Naive B cell (primary cell): ENCODE measurements at regions not wholly inside any gene's neighbourhood (a gene's known extent, or its start where the extent isn't known, plus 50 kb on each side); places are given as distances from the start of the nearest gene placed in this dataset.

Experiments
- ATAC-seq, 2 donors: fragments of 150-1000 bp; cut with Tn5 transposase; 2 replicates each; pipeline ENCODE4 v1.10.0; 2021; ENCODE audit warnings: low read depth in 2 of 2, mild to moderate bottlenecking in 2 of 2, moderate library complexity in 2 of 2
- DNase-seq: peaks from one replicate; pipeline ENCODE4 v3.0.0; 2022
- H3K27ac Mint-ChIP-seq, 6 donors: one replicate each; pipeline ENCODE4 v1.8.0; 2020 to 2022; ENCODE audit warnings: mild to moderate bottlenecking in 6 of 6, mixed read lengths in 6 of 6, moderate library complexity in 5 of 6, inconsistent platforms in 2 of 6
- H3K27me3 Mint-ChIP-seq, 3 donors: one replicate each; pipeline ENCODE4 v1.8.0; 2021 to 2022; ENCODE audit warnings: mixed read lengths in 3 of 3, mild to moderate bottlenecking in 1 of 3
- H3K36me3 Mint-ChIP-seq, 2 donors: one replicate each; pipeline ENCODE4 v1.8.0; 2020 to 2022; ENCODE audit warnings: mixed read lengths in 2 of 2, inconsistent platforms in 1 of 2, mild to moderate bottlenecking in 1 of 2
- H3K4me1 Mint-ChIP-seq, 3 donors: one replicate each; pipeline ENCODE4 v1.8.0; 2020 to 2022; ENCODE audit warnings: mixed read lengths in 3 of 3, inconsistent platforms in 1 of 3, mild to moderate bottlenecking in 1 of 3, moderate library complexity in 1 of 3
- H3K4me3 Mint-ChIP-seq, 8 donors: one replicate each; pipeline ENCODE4 v1.8.0; 2020 to 2022; ENCODE audit warnings: mild to moderate bottlenecking in 8 of 8, mixed read lengths in 8 of 8, moderate library complexity in 8 of 8, inconsistent platforms in 2 of 8
- H3K9me3 Mint-ChIP-seq, 7 donors: one replicate each; pipeline ENCODE4 v1.8.0; 2020 to 2022; ENCODE audit warnings: mixed read lengths in 7 of 7, mild to moderate bottlenecking in 5 of 7, inconsistent platforms in 2 of 7, moderate library complexity in 1 of 7

DNA sequence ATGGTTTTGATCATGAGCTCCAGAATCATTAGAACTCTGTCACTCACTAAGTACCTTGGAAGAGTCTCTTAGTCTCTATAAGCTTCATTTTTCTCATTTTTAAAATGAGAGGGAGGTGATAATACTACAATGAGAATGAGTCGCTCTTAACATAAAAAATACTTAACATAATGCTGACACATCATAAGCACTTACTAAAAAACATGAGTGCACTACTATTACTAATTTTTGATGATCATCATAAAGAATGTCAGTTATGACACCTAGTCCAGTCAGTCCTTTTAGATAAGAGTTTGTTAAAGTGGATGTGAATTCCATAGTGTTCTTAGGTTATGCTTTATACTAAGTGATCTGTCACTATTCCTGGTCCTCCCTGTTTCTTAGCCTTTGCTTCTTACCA lies 200.4 kb upstream of the SLC24A2 start:
- Mint-ChIP-seq H3K4me3 (no peak overlapping the region), H3K27me3 (peaks cover 5 to 17% (median 5%) of the 10 kb centered on the region in 3 donors), H3K4me1 (no peaks in the 10 kb centered on the region), H3K27ac (no peak overlapping the region), H3K36me3 (no peaks in the 10 kb centered on the region), H3K9me3 (no peaks in the 10 kb centered on the region)
- ATAC-seq (no peak), DNase-seq (no peak)

DNA sequence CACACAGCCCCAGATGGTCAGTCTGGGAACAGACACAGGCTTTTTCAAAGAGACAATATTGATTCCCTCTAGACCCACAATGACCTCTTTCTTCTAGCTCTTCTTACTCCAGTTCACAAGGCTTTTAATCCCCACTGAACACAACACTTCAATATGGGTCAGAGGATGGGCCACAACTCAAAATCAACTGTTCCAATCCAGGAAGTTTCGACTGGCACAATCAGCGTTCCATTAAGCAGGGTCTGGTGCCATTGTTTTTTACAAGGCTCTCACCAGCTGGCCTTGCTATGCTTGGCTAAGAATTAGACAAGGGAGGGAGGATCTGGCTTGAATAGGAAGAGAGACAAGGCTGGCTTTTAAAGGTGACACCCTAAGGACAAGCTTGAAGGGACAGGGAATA lies 199.4 kb upstream of the SLC24A2 start:
- H3K4me1 Mint-ChIP-seq, result no peaks in the 10 kb centered on the region
- no peak overlapping the region for H3K4me3 Mint-ChIP-seq
- no peak overlapping the region for H3K27ac Mint-ChIP-seq
- DNase-seq (no peak), ATAC-seq (no peak)
- peaks cover 5 to 10% (median 5%) of the 10 kb centered on the region in 3 donors for H3K27me3 Mint-ChIP-seq
- no peaks in the 10 kb centered on the region for H3K36me3 Mint-ChIP-seq
- H3K9me3 Mint-ChIP-seq, result no peaks in the 10 kb centered on the region

DNA sequence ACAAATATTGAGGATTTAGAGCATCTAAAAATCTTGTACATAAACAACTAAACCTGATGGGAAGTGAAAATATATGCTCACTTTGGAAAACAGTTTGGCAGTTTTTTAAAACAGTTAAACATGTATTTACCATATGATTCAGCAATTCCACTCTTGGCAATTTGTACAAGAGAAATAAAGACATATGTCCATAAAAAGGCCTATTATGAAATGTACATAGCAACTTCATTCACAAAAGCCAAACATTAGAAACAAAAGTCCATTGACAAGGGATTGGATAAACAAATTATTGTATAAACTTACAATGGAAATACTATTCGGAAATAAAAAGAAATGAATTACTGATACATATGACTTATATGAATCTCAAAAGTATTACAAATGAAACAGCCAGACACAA lies 196.2 kb upstream of the SLC24A2 start:
- Mint-ChIP-seq H3K4me3 (no peak overlapping the region), H3K4me1 (no peaks in the 10 kb centered on the region), H3K27me3 (peaks cover 0 to 11% (median 1%) of the 10 kb centered on the region in 3 donors), H3K27ac (no peak overlapping the region), H3K36me3 (peaks cover 0 to 2% of the 10 kb centered on the region in 2 donors), H3K9me3 (no peaks in the 10 kb centered on the region)
- DNase-seq (no peak), ATAC-seq (no peak)

DNA sequence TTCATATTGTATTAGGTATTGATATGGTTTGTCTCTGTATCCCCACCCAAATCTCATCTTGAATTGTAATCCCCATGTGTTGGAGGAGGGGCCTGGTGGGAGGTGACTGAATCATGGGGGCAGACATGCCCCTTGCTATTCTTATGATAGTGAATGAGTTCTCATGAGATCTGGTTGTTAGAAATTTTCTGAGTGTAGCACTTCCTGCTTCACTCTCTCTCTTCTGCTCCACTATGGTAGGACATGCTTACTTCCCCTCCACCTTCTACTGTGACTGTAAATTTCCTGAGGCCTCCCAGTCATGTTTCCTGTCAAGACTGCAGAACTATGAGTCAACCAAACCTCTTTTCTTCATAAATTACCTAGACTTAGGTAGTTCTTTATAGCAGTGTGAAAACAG lies 187.4 kb upstream of the SLC24A2 start:
- ATAC-seq (peak; percentile 40 to 67), DNase-seq (no peak)
- Mint-ChIP-seq H3K4me3 (peak overlapping the region in 1 of 8 donors; percentile 22), H3K9me3 (peaks cover 0 to 4% (median 0%) of the 10 kb centered on the region in 7 donors), H3K36me3 (peaks cover 0 to 8% of the 10 kb centered on the region in 2 donors), H3K4me1 (peaks cover 7 to 13% (median 9%) of the 10 kb centered on the region in 3 donors), H3K27ac (peak overlapping the region in 1 of 6 donors; percentile 59), H3K27me3 (peaks cover 5 to 22% (median 13%) of the 10 kb centered on the region in 3 donors)

DNA sequence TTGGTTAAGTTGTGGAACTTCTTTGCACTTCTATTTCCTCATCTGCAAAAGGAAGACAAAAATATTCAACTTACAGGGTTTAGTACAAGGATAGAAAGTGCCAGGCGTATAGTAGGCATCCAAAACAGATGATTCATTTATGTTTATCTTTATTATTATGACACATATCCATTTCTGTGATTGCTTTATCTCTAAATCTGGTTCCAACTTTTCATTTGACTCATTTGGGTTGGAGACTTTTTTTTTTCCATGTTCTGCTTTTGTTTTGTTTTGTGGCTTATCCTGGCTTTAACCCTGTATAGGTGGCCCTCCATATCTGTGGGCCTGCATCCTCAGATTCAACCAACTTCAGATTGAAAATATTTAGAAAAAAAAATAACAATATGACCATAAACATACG lies 186.7 kb upstream of the SLC24A2 start:
- ATAC-seq (no peak), DNase-seq (no peak)
- peaks cover 0 to 8% of the 10 kb centered on the region in 2 donors for H3K36me3 Mint-ChIP-seq
- peaks cover 7 to 13% (median 9%) of the 10 kb centered on the region in 3 donors for H3K4me1 Mint-ChIP-seq
- H3K4me3 Mint-ChIP-seq, result no peak overlapping the region
- no peak overlapping the region for H3K27ac Mint-ChIP-seq
- H3K27me3 Mint-ChIP-seq, result peaks cover 5 to 22% (median 13%) of the 10 kb centered on the region in 3 donors
- H3K9me3 Mint-ChIP-seq, result peaks cover 0 to 4% (median 0%) of the 10 kb centered on the region in 7 donors

DNA sequence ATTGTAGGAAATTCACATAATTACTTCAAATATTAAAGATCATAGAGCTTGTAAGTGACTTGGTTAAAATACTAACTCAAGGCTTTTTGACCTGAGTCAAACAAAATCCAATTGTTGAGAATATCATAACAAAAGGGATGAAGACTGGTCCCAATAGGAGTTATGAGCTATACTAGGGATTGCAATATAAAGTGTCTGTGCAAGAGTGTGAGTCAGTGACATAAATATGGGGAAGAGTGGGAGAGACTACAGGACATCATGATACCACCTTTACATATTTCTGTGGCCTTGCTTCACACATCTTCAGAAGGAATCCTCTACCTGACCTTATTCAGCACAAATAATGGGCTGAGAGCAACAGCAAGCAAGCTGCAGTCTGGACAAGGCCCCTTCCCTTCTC lies 180.9 kb upstream of the SLC24A2 start:
- peak overlapping the region in 1 of 6 donors; percentile 2 for H3K27ac Mint-ChIP-seq
- H3K9me3 Mint-ChIP-seq, result peaks cover 0 to 3% (median 0%) of the 10 kb centered on the region in 7 donors
- peaks cover 0 to 2% (median 0%) of the 10 kb centered on the region in 3 donors for H3K4me1 Mint-ChIP-seq
- DNase-seq (no peak), ATAC-seq (no peak)
- H3K4me3 Mint-ChIP-seq, result no peak overlapping the region
- H3K27me3 Mint-ChIP-seq, result peaks cover 4 to 10% (median 7%) of the 10 kb centered on the region in 3 donors
- no peaks in the 10 kb centered on the region for H3K36me3 Mint-ChIP-seq

DNA sequence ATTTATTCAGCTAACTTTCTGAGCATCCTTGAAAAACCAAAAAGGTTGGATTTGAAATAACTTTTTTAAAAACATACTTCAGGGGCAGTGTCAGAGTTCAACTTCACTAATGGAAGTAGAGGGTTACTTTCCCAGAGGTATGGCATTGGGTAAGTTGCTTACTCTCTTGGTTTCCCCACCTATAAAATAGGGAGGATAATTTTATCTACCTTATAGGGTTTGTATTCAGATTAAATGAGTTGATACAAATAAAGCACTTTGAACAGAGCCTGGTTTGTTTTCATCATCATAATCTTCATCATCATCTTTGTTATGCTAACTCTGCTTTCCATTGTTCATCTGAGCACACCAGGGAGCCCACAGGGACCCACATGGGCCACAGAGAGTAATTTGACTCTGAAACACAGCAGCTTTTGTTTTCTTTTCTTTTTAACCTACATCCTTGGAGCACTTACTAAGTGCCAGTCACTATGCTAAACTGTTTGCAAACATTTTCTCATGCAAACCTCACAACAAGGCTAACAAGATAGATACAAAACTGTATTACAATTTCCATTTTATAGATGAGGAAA lies 179.1 kb upstream of the SLC24A2 start:
- H3K27me3 Mint-ChIP-seq, result peaks cover 4 to 11% (median 10%) of the 10 kb centered on the region in 3 donors
- H3K9me3 Mint-ChIP-seq, result peaks cover 0 to 4% (median 0%) of the 10 kb centered on the region in 7 donors
- no peak overlapping the region for H3K4me3 Mint-ChIP-seq
- ATAC-seq (no peak), DNase-seq (no peak)
- peaks cover 0 to 2% (median 0%) of the 10 kb centered on the region in 3 donors for H3K4me1 Mint-ChIP-seq
- H3K36me3 Mint-ChIP-seq, result no peaks in the 10 kb centered on the region
- no peak overlapping the region for H3K27ac Mint-ChIP-seq

DNA sequence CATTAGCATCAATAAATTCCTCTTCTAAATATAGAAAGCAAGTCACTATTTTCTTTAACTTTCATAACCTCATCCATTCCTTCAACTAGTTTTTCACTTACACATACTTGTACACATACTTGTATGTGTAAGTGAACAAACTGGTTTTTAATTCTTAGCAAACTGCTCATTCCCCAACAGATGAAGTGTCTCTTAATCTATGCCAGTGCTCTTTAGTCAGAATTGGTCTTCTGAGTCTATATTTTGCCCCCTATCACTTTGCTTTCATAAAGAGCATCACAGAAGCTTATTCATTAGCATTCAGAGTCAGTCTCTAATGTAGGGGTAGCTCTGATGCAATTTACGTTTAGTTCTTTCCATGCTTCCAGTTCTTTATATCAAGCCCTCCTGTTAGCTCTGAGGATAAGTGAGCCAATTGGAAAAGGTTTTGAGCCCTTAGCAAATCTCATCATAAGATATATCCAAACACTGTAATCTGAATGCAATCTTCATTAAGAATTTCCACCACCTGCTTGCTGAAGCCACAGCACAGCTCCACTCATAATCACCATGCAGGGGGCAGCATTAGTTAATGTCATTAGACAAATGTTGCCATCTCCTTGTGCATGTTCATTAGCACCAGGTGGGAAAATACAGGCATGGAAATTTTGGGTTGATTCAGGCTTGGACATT lies 178.5 kb upstream of the SLC24A2 start:
- Mint-ChIP-seq H3K36me3 (no peaks in the 10 kb centered on the region), H3K27ac (no peak overlapping the region), H3K4me3 (no peak overlapping the region), H3K27me3 (peaks cover 4 to 11% (median 10%) of the 10 kb centered on the region in 3 donors), H3K4me1 (peaks cover 0 to 2% (median 0%) of the 10 kb centered on the region in 3 donors), H3K9me3 (peaks cover 0 to 4% (median 0%) of the 10 kb centered on the region in 7 donors)
- no peak for DNase-seq
- ATAC-seq, result no peak

DNA sequence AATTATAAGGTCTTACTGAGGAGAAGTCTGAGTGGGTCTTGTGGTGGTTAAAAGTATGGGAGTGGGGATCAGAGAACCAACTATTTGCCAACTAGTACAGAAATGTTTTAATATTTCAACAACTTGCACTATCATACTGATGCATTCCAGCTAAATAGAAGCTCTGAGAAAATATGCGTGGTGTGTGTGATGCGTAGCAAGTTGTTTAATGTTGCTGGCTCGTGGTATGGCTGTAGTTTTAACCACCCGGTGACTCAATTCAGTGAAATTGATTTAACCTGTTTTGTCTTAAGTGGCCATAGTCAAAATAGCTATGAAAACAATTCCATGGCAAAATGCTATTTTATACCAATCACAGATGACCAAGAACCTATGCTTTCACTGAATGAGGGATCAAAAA lies 176.5 kb upstream of the SLC24A2 start:
- H3K27me3 Mint-ChIP-seq, result peaks cover 14 to 20% (median 19%) of the 10 kb centered on the region in 3 donors
- H3K36me3 Mint-ChIP-seq, result no peaks in the 10 kb centered on the region
- no peak overlapping the region for H3K4me3 Mint-ChIP-seq
- H3K4me1 Mint-ChIP-seq, result peaks cover 0 to 2% (median 0%) of the 10 kb centered on the region in 3 donors
- H3K9me3 Mint-ChIP-seq, result peaks cover 0 to 7% (median 5%) of the 10 kb centered on the region in 7 donors
- ATAC-seq (no peak), DNase-seq (no peak)
- no peak overlapping the region for H3K27ac Mint-ChIP-seq

DNA sequence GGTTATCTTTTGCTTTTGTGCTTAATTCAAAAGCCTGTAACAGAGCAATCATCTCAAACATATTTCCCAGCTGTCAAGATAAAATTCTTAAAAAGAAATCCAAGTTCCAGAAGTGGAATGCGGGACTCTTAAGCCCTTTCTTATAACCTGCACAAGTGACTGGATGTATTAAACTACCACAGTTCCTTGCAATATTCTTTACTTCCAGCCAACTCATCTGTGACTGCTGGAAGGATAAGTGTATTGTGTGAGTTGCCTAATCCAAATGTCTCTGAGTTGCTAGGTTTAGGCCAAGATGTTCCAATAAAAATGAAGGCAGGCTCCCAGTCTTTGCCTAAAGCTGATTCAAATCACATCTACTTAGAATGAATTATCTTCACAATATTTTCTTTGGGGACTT lies 159.2 kb upstream of the SLC24A2 start:
- ATAC-seq (no peak), DNase-seq (no peak)
- Mint-ChIP-seq H3K36me3 (no peaks in the 10 kb centered on the region), H3K4me1 (peaks cover 0 to 4% (median 2%) of the 10 kb centered on the region in 3 donors), H3K27me3 (peaks cover 0 to 15% (median 0%) of the 10 kb centered on the region in 3 donors), H3K9me3 (peaks cover under 1 to 10% (median 4%) of the 10 kb centered on the region in 7 donors), H3K4me3 (no peak overlapping the region), H3K27ac (peak overlapping the region in 2 of 6 donors; percentile 26 to 30)

DNA sequence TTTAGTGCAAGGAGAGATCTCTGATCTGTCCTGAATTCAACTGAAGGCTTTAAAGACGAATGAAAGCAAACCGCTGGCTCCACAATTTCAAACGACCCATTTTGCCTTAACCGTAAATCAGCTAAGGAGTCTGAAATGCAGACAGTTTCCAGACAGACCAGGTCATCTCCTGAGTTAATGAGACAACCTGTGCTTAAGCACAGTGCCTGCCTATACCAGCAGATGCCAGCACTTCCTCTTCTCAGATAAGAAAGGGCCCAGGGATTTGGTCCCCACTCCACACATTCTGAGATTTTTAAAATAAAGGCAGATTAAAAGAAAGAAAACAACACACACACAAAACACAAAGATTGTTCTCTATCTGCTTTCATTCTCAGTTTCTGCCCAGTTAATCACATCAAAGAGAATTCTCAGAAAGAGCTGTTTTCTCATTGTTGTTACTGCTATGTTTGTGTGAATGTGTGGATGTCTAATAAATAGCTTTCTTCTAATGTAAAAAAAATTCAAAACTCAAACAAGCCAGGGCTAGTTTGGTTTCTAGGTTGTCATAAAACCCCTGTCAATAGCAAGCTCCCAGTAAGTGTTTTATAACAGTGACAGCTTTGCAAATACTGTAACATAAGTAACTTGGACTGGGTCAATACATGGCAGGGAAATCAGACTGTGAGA lies 157.7 kb upstream of the SLC24A2 start:
- peak overlapping the region in 1 of 6 donors; percentile 15 for H3K27ac Mint-ChIP-seq
- H3K4me3 Mint-ChIP-seq, result no peak overlapping the region
- no peak for DNase-seq
- no peaks in the 10 kb centered on the region for H3K36me3 Mint-ChIP-seq
- peak; percentile 27 to 72 for ATAC-seq
- H3K27me3 Mint-ChIP-seq, result peaks cover 7 to 15% (median 7%) of the 10 kb centered on the region in 3 donors
- H3K9me3 Mint-ChIP-seq, result peaks cover 0 to 4% (median 0%) of the 10 kb centered on the region in 7 donors
- H3K4me1 Mint-ChIP-seq, result peaks cover 0 to 4% (median 2%) of the 10 kb centered on the region in 3 donors

DNA sequence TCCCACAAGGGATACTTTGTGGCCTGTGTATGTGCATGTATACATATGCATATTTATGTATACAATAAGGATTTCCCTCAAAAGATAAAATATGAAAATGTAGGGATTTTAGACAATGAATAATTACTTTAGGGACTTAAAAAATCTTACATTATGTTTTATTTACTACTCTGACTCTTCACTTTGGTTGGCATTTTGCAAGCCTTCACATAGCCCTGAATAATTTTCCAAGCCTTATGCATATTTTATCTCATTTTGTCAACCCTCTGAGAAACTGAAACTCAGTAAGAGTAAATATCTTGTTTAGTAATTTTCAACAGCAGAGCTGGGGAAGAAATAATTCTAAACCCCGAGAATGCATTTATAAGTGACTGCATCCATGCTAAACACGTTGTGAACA lies 153.0 kb upstream of the SLC24A2 start:
- Mint-ChIP-seq H3K9me3 (no peaks in the 10 kb centered on the region), H3K36me3 (no peaks in the 10 kb centered on the region), H3K4me1 (peaks cover 0 to 5% (median 4%) of the 10 kb centered on the region in 3 donors), H3K27ac (no peak overlapping the region), H3K4me3 (no peak overlapping the region), H3K27me3 (peaks cover 7 to 12% (median 9%) of the 10 kb centered on the region in 3 donors)
- no peak for ATAC-seq
- DNase-seq, result no peak

DNA sequence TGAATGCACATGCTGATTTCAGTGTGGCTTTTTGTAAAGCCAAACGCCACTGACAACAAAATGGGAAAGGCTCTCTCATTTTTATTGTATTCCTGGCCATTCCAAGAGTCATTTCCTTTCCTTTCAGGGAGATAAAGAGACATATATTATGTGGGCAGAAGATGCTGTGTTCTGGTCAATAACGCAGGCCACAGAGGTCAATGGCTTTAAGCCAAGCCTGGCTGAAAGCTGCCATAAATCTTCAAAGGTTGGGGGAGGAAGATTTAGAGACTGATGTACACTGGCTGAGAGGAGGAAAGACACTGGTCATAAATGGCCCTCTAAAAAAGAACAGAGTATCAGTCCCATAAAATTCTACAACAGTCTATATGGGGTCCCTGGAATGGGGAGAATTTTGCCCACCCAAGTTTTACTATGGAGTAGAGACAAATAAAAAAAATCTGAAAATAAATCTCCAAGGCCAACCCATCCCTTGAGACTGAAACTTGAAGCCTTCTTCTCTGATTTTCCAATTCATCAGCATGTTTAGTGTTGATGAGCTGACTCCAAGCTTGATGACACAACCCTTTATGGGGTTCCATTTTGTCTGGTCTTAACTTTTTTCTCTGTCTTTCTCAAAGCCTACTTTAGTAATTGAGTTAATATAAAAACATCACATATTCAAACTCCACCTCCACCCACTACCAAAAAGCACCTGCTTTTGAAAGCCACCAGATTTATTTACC lies 152.1 kb upstream of the SLC24A2 start:
- ATAC-seq, result no peak

More for the DNA sequence above, 152.1 kb upstream of the SLC24A2 start:
- H3K4me3 Mint-ChIP-seq, result no peak overlapping the region
- DNase-seq, result no peak
- H3K9me3 Mint-ChIP-seq, result no peaks in the 10 kb centered on the region
- peaks cover 0 to 4% (median 3%) of the 10 kb centered on the region in 3 donors for H3K4me1 Mint-ChIP-seq
- no peak overlapping the region for H3K27ac Mint-ChIP-seq
- H3K27me3 Mint-ChIP-seq, result peaks cover 7 to 12% (median 9%) of the 10 kb centered on the region in 3 donors
- H3K36me3 Mint-ChIP-seq, result no peaks in the 10 kb centered on the region
